ENCODE measurements at regions not wholly inside any gene's neighbourhood (a gene's known extent, or its start where the extent isn't known, plus 50 kb on each side); places are given as distances from the start of the nearest gene placed in this dataset.
"Not testable (repeated sequence)": the region's sequence is repeated elsewhere in the genome, so short reads cannot be mapped to it uniquely, and the experiment has no call there.

DNA sequence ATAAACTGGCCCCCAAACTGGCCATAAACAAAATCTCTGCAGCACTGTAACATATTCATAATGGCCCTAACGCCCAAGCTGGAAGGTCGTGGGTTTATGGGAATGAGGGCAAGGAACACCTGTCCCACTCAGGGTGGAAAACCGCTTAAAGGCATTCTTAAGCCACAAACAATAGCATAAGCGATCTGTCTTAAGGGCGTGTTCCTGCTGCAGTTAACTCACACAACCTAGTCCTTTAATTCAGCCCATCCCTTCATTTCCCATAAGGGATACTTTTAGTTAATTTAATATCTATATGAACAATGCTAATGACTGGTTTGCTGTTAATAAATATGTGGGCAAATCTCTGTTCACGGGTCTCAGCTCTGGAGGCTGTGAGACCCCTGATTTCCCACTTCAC is 87.5 kb upstream of the VSTM2A start:
- 2% methylated on average over 6 of the region's 6 CpGs for WGBS (ENCODE audit: low lambda C conversion rate)
- TF ChIP-seq ZNF761 (CRISPR knock-in tag; conservative IDR thresholded peaks at IDR 0.05): peak; percentile 97
- DNase-seq (ENCODE audit: low spot score); POLR2A ChIA-PET; H3K9ac ChIP-seq (ENCODE audit: insufficient read depth, low read depth, low read length); H4K20me1 ChIP-seq (ENCODE audit: insufficient read depth, low read length); H3K4me1 ChIP-seq (ENCODE audit: insufficient read depth, low read length); H3K4me2 ChIP-seq (ENCODE audit: low read depth, low read length); FAIRE-seq; H3K27me3 ChIP-seq (ENCODE audit: control insufficient read depth in 1 of 2, insufficient read depth in 2 of 2, low read length in 2 of 2); H3K27ac ChIP-seq (ENCODE audit: extremely low read length, insufficient read depth, low read length); H3K4me3 ChIP-seq (replicated peaks in 1 of 3; ENCODE audit: insufficient read depth in 1 of 3, low read depth in 2 of 3, low read length in 3 of 3); CTCF ChIA-PET (ENCODE audit: low intra/inter-chr PET ratio, low total read pairs); ATAC-seq; intact Hi-C loops (cut with micrococcal nuclease; ENCODE audit: unreplicated experiment); H3K36me3 ChIP-seq (replicated peaks in 1 of 2; ENCODE audit: control insufficient read depth in 1 of 2, insufficient read depth in 2 of 2, low read length in 2 of 2); H3K79me2 ChIP-seq (ENCODE audit: insufficient read depth, low read length); H2AFZ ChIP-seq (ENCODE audit: low read length); in situ Hi-C loops (cut with HindIII; ENCODE audit: extremely low pct_ligation_motif_present, low pct_unique_long_range_greater_than_20kb); BruUV-seq (replicated peaks): not testable (repeated sequence)
- peaks cover 56% of the 10 kb centered on the region for H3K9me3 ChIP-seq (ENCODE audit: low read length)

DNA sequence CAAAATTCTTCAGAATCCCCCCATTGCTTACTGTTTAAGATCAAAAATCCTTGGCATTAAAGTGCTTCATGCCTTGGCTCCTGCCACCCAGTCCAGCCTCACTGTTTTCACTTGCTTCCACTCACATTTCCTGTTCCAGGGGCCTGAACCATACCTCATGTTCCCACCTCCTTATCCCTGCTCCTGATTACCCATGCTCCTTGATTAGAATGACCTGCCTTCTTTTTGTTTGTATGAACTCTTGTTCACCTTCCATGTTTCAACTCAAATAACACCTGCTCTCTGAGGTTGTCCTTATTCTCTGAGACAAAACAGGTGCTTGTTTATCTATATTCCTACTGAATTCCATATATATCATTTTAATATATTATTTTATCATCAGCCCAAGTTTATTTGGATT is 77.1 kb upstream of the VSTM2A start:
- no peaks in the 10 kb centered on the region for H3K79me2 ChIP-seq (ENCODE audit: insufficient read depth, low read length)
- H3K4me1 ChIP-seq (ENCODE audit: insufficient read depth, low read length): no peaks in the 10 kb centered on the region
- H3K36me3 ChIP-seq (replicated peaks in 1 of 2; ENCODE audit: control insufficient read depth in 1 of 2, insufficient read depth in 2 of 2, low read length in 2 of 2): no peaks in the 10 kb centered on the region
- ATAC-seq (no peak), DNase-seq (ENCODE audit: low spot score) (no peak), FAIRE-seq (no peak)
- intact Hi-C loops (cut with micrococcal nuclease; ENCODE audit: unreplicated experiment): no loop called here
- no TSS peak for BruUV-seq (replicated peaks)
- POLR2A ChIA-PET: no interaction called here
- H4K20me1 ChIP-seq (ENCODE audit: insufficient read depth, low read length): no peaks in the 10 kb centered on the region
- H3K27me3 ChIP-seq (ENCODE audit: control insufficient read depth in 1 of 2, insufficient read depth in 2 of 2, low read length in 2 of 2): no peaks in the 10 kb centered on the region
- H2AFZ ChIP-seq (ENCODE audit: low read length): no peak overlapping the region
- in situ Hi-C loops (cut with HindIII; ENCODE audit: extremely low pct_ligation_motif_present, low pct_unique_long_range_greater_than_20kb): no loop called here
- CTCF ChIA-PET (ENCODE audit: low intra/inter-chr PET ratio, low total read pairs): no interaction called here
- peaks cover 65% of the 10 kb centered on the region for H3K9me3 ChIP-seq (ENCODE audit: low read length)
- no peak overlapping the region for H3K4me3 ChIP-seq (replicated peaks in 1 of 3; ENCODE audit: insufficient read depth in 1 of 3, low read depth in 2 of 3, low read length in 3 of 3)
- H3K4me2 ChIP-seq (ENCODE audit: low read depth, low read length): no peak overlapping the region
- H3K27ac ChIP-seq (ENCODE audit: extremely low read length, insufficient read depth, low read length): no peak overlapping the region
- no peak overlapping the region for H3K9ac ChIP-seq (ENCODE audit: insufficient read depth, low read depth, low read length)
- TF ChIP-seq ZNF30 (CRISPR knock-in tag; IDR thresholded peaks at IDR 0.05) (no peak), KDM6A (CRISPR knock-in tag; IDR thresholded peaks at IDR 0.05; ENCODE audit: low read depth) (no peak), NFE2L1 (CRISPR knock-in tag; IDR thresholded peaks at IDR 0.05; ENCODE audit: borderline replicate concordance) (no peak), ZNF782 (CRISPR knock-in tag; IDR thresholded peaks at IDR 0.05; ENCODE audit: borderline replicate concordance) (no peak), JARID2 (CRISPR knock-in tag; IDR thresholded peaks at IDR 0.05; ENCODE audit: insufficient replicate concordance) (no peak), JDP2 (CRISPR knock-in tag; IDR thresholded peaks at IDR 0.05; ENCODE audit: borderline replicate concordance) (no peak), CCAR2 (optimal IDR thresholded peaks at IDR 0.05; ENCODE audit: low read depth, low read length) (no peak), MBD4 (IDR thresholded peaks at IDR 0.05; ENCODE audit: borderline replicate concordance, low read length) (no peak)
- TF ChIP-seq, protein P1, sequence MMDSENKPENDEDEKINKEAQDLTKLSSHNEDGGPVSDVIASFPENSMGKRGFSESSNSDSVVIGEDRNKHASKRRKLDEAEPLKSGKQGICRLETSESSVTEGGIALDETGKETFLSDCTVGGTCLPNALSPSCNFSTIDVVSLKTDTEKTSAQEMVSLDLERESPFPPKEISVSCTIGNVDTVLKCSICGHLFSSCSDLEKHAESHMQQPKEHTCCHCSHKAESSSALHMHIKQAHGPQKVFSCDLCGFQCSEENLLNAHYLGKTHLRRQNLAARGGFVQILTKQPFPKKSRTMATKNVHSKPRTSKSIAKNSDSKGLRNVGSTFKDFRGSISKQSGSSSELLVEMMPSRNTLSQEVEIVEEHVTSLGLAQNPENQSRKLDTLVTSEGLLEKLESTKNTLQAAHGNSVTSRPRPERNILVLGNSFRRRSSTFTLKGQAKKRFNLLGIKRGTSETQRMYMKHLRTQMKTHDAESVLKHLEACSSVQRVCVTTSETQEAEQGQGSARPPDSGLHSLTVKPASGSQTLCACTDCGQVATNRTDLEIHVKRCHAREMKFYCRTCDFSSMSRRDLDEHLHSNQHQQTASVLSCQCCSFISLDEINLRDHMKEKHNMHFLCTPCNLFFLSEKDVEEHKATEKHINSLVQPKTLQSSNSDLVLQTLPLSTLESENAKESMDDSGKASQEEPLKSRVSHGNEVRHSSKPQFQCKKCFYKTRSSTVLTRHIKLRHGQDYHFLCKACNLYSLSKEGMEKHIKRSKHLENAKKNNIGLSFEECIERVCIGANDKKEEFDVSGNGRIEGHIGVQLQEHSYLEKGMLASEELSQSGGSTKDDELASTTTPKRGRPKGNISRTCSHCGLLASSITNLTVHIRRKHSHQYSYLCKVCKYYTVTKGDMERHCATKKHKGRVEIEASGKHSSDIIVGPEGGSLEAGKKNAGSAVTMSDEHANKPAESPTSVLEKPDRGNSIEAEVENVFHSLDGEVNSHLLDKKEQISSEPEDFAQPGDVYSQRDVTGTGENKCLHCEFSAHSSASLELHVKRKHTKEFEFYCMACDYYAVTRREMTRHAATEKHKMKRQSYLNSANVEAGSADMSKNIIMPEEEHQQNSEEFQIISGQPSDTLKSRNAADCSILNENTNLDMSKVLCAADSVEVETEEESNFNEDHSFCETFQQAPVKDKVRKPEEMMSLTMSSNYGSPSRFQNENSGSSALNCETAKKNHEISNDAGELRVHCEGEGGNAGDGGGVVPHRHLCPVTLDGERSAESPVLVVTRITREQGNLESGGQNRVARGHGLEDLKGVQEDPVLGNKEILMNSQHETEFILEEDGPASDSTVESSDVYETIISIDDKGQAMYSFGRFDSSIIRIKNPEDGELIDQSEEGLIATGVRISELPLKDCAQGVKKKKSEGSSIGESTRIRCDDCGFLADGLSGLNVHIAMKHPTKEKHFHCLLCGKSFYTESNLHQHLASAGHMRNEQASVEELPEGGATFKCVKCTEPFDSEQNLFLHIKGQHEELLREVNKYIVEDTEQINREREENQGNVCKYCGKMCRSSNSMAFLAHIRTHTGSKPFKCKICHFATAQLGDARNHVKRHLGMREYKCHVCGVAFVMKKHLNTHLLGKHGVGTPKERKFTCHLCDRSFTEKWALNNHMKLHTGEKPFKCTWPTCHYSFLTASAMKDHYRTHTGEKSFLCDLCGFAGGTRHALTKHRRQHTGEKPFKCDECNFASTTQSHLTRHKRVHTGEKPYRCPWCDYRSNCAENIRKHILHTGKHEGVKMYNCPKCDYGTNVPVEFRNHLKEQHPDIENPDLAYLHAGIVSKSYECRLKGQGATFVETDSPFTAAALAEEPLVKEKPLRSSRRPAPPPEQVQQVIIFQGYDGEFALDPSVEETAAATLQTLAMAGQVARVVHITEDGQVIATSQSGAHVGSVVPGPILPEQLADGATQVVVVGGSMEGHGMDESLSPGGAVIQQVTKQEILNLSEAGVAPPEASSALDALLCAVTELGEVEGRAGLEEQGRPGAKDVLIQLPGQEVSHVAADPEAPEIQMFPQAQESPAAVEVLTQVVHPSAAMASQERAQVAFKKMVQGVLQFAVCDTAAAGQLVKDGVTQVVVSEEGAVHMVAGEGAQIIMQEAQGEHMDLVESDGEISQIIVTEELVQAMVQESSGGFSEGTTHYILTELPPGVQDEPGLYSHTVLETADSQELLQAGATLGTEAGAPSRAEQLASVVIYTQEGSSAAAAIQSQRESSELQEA (CRISPR knock-in tag; IDR thresholded peaks at IDR 0.05; ENCODE audit: not compliant biosample characterization): no peak
- TF ChIP-seq, protein P2, sequence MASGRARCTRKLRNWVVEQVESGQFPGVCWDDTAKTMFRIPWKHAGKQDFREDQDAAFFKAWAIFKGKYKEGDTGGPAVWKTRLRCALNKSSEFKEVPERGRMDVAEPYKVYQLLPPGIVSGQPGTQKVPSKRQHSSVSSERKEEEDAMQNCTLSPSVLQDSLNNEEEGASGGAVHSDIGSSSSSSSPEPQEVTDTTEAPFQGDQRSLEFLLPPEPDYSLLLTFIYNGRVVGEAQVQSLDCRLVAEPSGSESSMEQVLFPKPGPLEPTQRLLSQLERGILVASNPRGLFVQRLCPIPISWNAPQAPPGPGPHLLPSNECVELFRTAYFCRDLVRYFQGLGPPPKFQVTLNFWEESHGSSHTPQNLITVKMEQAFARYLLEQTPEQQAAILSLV (CRISPR knock-in tag; IDR thresholded peaks at IDR 0.05; ENCODE audit: borderline replicate concordance): no peak
